ENCODE measurements at regions not wholly inside any gene's neighbourhood (a gene's known extent, or its start where the extent isn't known, plus 50 kb on each side); places are given as distances from the start of the nearest gene placed in this dataset.

DNA sequence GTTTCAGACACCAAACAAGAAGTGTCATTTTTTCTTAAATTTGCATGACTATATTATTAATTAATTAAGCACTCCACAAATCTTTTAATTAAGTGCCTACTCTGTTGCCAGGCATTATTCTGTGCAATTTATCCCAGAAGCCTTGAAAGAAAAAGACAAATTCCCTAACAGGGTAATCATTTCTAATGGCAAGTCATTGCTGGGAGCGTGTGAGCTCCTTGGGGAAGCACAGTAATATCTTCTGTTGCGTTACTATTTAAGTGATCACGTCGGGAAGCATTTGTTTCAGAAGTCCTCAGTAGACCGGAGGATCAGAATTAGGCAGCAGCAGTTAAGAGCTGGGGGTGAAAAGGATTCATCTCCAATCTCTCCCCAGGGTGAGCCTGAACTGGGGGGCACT, 276.8 kb upstream of the RNF32 start:
- Histone ChIP-seq H3K9me2 (ENCODE audit: insufficient read depth) (no peaks in the 10 kb centered on the region), H3K4me3 (no peak overlapping the region), H4K20me1 (replicated peaks; ENCODE audit: insufficient read depth) (no peaks in the 10 kb centered on the region), H3K27ac (ENCODE audit: low read depth) (no peak overlapping the region), H3K27me3 (ENCODE audit: insufficient read depth) (no peaks in the 10 kb centered on the region), H3K79me2 (replicated peaks; ENCODE audit: insufficient read depth) (no peaks in the 10 kb centered on the region), H3K4me1 (ENCODE audit: insufficient read depth) (no peaks in the 10 kb centered on the region), H2AFZ (no peak overlapping the region), H3F3A (replicated peaks; ENCODE audit: low read depth) (no peaks in the 10 kb centered on the region), H3K4me2 (no peak overlapping the region), H3K36me3 (ENCODE audit: insufficient read depth) (no peaks in the 10 kb centered on the region)
- Mint-ChIP-seq H3K9me3 (peaks cover 21% of the 10 kb centered on the region), H3K27me3 (ENCODE audit: insufficient read depth, low read depth, poor library complexity) (peaks cover 5% of the 10 kb centered on the region), H3K4me3 (no peak overlapping the region), H3K36me3 (ENCODE audit: low read depth) (peaks cover 5% of the 10 kb centered on the region; the same call in 2 of the 3 replicates), H3K27ac (no peak overlapping the region), H3K4me1 (no peaks in the 10 kb centered on the region)
- no peak for ATAC-seq
- TF ChIP-seq ZNF462 (CRISPR knock-in tag; IDR thresholded peaks at IDR 0.05) = no peak
- TF ChIP-seq ZNF114 (CRISPR knock-in tag; IDR thresholded peaks at IDR 0.05) = no peak
- no peak for TF ChIP-seq POLR2AphosphoS5 (IDR thresholded peaks at IDR 0.05; ENCODE audit: low read depth)
- no peak for TF ChIP-seq CREB1 (CRISPR knock-in tag; IDR thresholded peaks at IDR 0.05; ENCODE audit: low read depth)
- TF ChIP-seq NANOG (IDR thresholded peaks at IDR 0.05; ENCODE audit: borderline replicate concordance) = no peak
- no peak for TF ChIP-seq ZNF331 (CRISPR knock-in tag; IDR thresholded peaks at IDR 0.05; ENCODE audit: low read depth)
- TF ChIP-seq CTCF (conservative IDR thresholded peaks at IDR 0.05; ENCODE audit: low read depth in 2 of 2) = no peak
- TF ChIP-seq, protein P1, sequence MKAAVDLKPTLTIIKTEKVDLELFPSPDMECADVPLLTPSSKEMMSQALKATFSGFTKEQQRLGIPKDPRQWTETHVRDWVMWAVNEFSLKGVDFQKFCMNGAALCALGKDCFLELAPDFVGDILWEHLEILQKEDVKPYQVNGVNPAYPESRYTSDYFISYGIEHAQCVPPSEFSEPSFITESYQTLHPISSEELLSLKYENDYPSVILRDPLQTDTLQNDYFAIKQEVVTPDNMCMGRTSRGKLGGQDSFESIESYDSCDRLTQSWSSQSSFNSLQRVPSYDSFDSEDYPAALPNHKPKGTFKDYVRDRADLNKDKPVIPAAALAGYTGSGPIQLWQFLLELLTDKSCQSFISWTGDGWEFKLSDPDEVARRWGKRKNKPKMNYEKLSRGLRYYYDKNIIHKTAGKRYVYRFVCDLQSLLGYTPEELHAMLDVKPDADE (IDR thresholded peaks at IDR 0.05) = no peak
- no peak for DNase-seq (ENCODE audit: low spot score)

All from GM23338 (cell line).